A549 (cell line): ENCODE measurements at regions not wholly inside any gene's neighbourhood (a gene's known extent, or its start where the extent isn't known, plus 50 kb on each side); places are given as distances from the start of the nearest gene placed in this dataset.

Experiments
- ATAC-seq, 2 experiments: fragments of 200-7000 bp in 1 of 2; fragments of >200 bp in 1 of 2; cut with Nextera tagmentation in 1 of 2; cut with Tn5 transposase in 1 of 2; 3 replicates each; pipeline versions ENCODE4 v1.8.0 to v1.9.1; 2018 to 2020; ENCODE audit warnings: mild to moderate bottlenecking in 1 of 2, moderate library complexity in 1 of 2
- CTCF ChIA-PET: fragments of 300-600 bp; sonication (Branson Sonifier 250); formaldehyde crosslinking; extraction: SDS; loops from one replicate; lab custom pipeline; 2021; ENCODE audit warnings: antibody characterized with exemption, inconsistent platforms; lab: Yijun Ruan, JAX
- POLR2A ChIA-PET: fragments of 350-600 bp; formaldehyde crosslinking; extraction: SDS; loops from one replicate; lab custom pipeline; 2021; ENCODE audit warnings: antibody characterized with exemption, inconsistent platforms; lab: Yijun Ruan, JAX
- DNase-seq, 2 experiments: peaks; one replicate each; pipeline versions ENCODE4 v3.0.0 to v3.0.0-alpha.2; 2011 to 2016; ENCODE audit warnings: low read depth in 1 of 2, low spot score in 1 of 2
- FAIRE-seq: peaks from 2 replicates; lab custom pipeline; 2011; peaks lifted over from hg19 to GRCh38; lab: Jason Lieb, UNC
- H3K27ac ChIP-seq, 2 experiments: fragments of >200 bp; sonication (Bioruptor Twin); formaldehyde crosslinking; 3 replicates each; pipeline ENCODE4 v1.5.1; 2016 to 2017
- H3K4me1 ChIP-seq: fragments of >200 bp; sonication (Bioruptor Twin); formaldehyde crosslinking; 3 replicates; pipeline ENCODE4 v1.6.1; 2016
- H3K4me2 ChIP-seq: fragments of >200 bp; sonication (Bioruptor Twin); formaldehyde crosslinking; 3 replicates; pipeline ENCODE4 v1.6.1; 2016
- H3K4me3 ChIP-seq: fragments of >200 bp; sonication (Bioruptor Twin); formaldehyde crosslinking; 3 replicates; pipeline ENCODE4 v1.5.1; 2016
- H3K9me3 ChIP-seq: fragments of >200 bp; sonication (Bioruptor Twin); formaldehyde crosslinking; 3 replicates; pipeline ENCODE4 v1.6.1; 2016
- ATOH8 ChIP-seq: fragments of 250-450 bp; sonication (Bioruptor Pico); IDR thresholded peaks from 2 replicates; pipeline ENCODE4 v1.5.0; 2020; ENCODE audit warnings: low read depth, mild to moderate bottlenecking, moderate library complexity
- BCL3 ChIP-seq: fragments of >200 bp; sonication (Bioruptor Twin); formaldehyde crosslinking; IDR thresholded peaks from 3 replicates; pipeline ENCODE4 v1.6.1; 2016
- BHLHE40 ChIP-seq: IDR thresholded peaks from 2 replicates; pipeline ENCODE4 v1.6.1; 2012; ENCODE audit warnings: low read depth, low read length, inconsistent platforms
- CHD2 ChIP-seq: fragments of 150-350 bp; IDR thresholded peaks from 2 replicates; pipeline ENCODE4 v1.6.1; 2014; ENCODE audit warnings: low read length; ENCODE audit not compliant: partially characterized antibody
- CHD4 ChIP-seq: fragments of 200-600 bp; sonication (generic); IDR thresholded peaks from 2 replicates; pipeline ENCODE4 v1.6.1; 2016; ENCODE audit warnings: antibody characterized with exemption, mild to moderate bottlenecking, borderline replicate concordance
- ESRRA ChIP-seq: fragments of 150-350 bp; IDR thresholded peaks from 2 replicates; pipeline ENCODE4 v1.6.1; 2014; ENCODE audit warnings: mild to moderate bottlenecking, low read length, borderline replicate concordance
- GATA3 ChIP-seq: IDR thresholded peaks from 2 replicates; pipeline ENCODE4 v1.6.1; 2012; ENCODE audit warnings: borderline replicate concordance
- HES2 ChIP-seq: fragments of >200 bp; sonication (Bioruptor Twin); formaldehyde crosslinking; IDR thresholded peaks from 2 replicates; pipeline ENCODE4 v1.6.1; 2016
- HEYL ChIP-seq: fragments of 250-450 bp; sonication (Bioruptor Pico); IDR thresholded peaks from 2 replicates; pipeline ENCODE4 v1.8.0; 2021; ENCODE audit warnings: mild to moderate bottlenecking, moderate library complexity
- HMGXB4 ChIP-seq: fragments of 250-450 bp; sonication (Bioruptor Pico); IDR thresholded peaks from 2 replicates; pipeline ENCODE4 v1.5.0; 2021; ENCODE audit warnings: mild to moderate bottlenecking, moderate library complexity, borderline replicate concordance
- HOXA7 ChIP-seq: fragments of 250-450 bp; sonication (Bioruptor Pico); IDR thresholded peaks from 2 replicates; pipeline ENCODE4 v1.5.0; 2020; ENCODE audit warnings: mild to moderate bottlenecking, moderate library complexity
- HOXB13 ChIP-seq: fragments of 250-450 bp; sonication (Bioruptor Pico); IDR thresholded peaks from 2 replicates; pipeline ENCODE4 v1.5.0; 2020; ENCODE audit warnings: low read depth, mild to moderate bottlenecking, moderate library complexity
- JUNB ChIP-seq: fragments of >200 bp; sonication (Bioruptor Twin); formaldehyde crosslinking; IDR thresholded peaks from 2 replicates; pipeline ENCODE4 v1.6.1; 2016
- KDM5A ChIP-seq: fragments of 200-600 bp; sonication (generic); IDR thresholded peaks from 2 replicates; pipeline ENCODE4 v1.6.1; 2016; ENCODE audit warnings: antibody characterized with exemption, mild to moderate bottlenecking
- MAX ChIP-seq: IDR thresholded peaks from 2 replicates; pipeline ENCODE4 v1.6.1; 2012
- NFE2L2 ChIP-seq: fragments of 150-350 bp; conservative IDR thresholded peaks from 2 replicates; pipeline ENCODE4 v1.6.1; 2014; ENCODE audit warnings: low read length
- NPAS2 ChIP-seq: fragments of 250-450 bp; sonication (Bioruptor Pico); IDR thresholded peaks from 2 replicates; pipeline ENCODE4 v1.8.0; 2022; ENCODE audit warnings: mild to moderate bottlenecking, moderate library complexity, borderline replicate concordance
- POLR2A ChIP-seq: IDR thresholded peaks from 2 replicates; pipeline ENCODE4 v1.6.1; 2012; ENCODE audit warnings: mild to moderate bottlenecking, low read length
- RAD21 ChIP-seq, 2 experiments: fragments of >200 bp in 1 of 2; sonication (Bioruptor Twin) in 1 of 2; formaldehyde crosslinking in 1 of 2; IDR thresholded peaks in 1 of 2; conservative IDR thresholded peaks in 1 of 2; 2 replicates in 1 of 2; 3 replicates in 1 of 2; pipeline ENCODE4 v1.6.1; 2012 to 2018; ENCODE audit warnings: inconsistent platforms in 1 of 2
- RCOR1 ChIP-seq: fragments of 150-350 bp; IDR thresholded peaks from 2 replicates; pipeline ENCODE4 v1.6.1; 2014; ENCODE audit warnings: antibody characterized with exemption, low read length, low read depth
- SREBF2 ChIP-seq: fragments of 450-650 bp; IDR thresholded peaks from 2 replicates; pipeline ENCODE4 v1.6.1; 2014; ENCODE audit warnings: mild to moderate bottlenecking, moderate library complexity
- TFCP2L1 ChIP-seq: fragments of 250-450 bp; sonication (Bioruptor Pico); IDR thresholded peaks from 2 replicates; pipeline ENCODE4 v1.5.0; 2021; ENCODE audit warnings: mild to moderate bottlenecking
- TP53 ChIP-seq: fragments of 250-450 bp; sonication (Bioruptor Pico); IDR thresholded peaks from 2 replicates; pipeline ENCODE4 v1.5.0; 2021; ENCODE audit warnings: mild to moderate bottlenecking, moderate library complexity
- ZC3H11A ChIP-seq: fragments of 450-650 bp; IDR thresholded peaks from 2 replicates; pipeline ENCODE4 v1.6.1; 2014; ENCODE audit warnings: antibody characterized with exemption, mild to moderate bottlenecking
- WGBS: methylation state at CpG from one replicate; pipeline ENCODE4 v1.1.6; 2017; ENCODE audit errors: missing lambda C conversion rate; 5-methylcytosine and 5-hydroxymethylcytosine counted together

- no peak for TF ChIP-seq ZC3H11A
- TF ChIP-seq SREBF2: no peak
- no peak for TF ChIP-seq JUNB
- TF ChIP-seq RAD21 (conservative IDR thresholded peaks at IDR 0.05 in 1 of 2, IDR thresholded peaks at IDR 0.05 in 1 of 2): no peak
- TF ChIP-seq NPAS2 (CRISPR knock-in tag): no peak
- no peak for TF ChIP-seq KDM5A
- TF ChIP-seq TFCP2L1 (CRISPR knock-in tag): no peak
- no peak for TF ChIP-seq HES2
- no peak for TF ChIP-seq ESRRA
- no peak for TF ChIP-seq RCOR1
- TF ChIP-seq GATA3: no peak
- TF ChIP-seq BHLHE40: no peak
- TF ChIP-seq HOXA7 (CRISPR knock-in tag): no peak
- no peak for TF ChIP-seq CHD2
- no peak for TF ChIP-seq CHD4
- TF ChIP-seq BCL3: no peak
- TF ChIP-seq ATOH8: no peak
- TF ChIP-seq, all 56 proteins: peak for 0
- FAIRE-seq (no peak), ATAC-seq (no peak), DNase-seq (no peak)
- Histone ChIP-seq H3K4me3 (no peak overlapping the region), H3K9me3 (no peaks in the 10 kb centered on the region), H3K4me1 (no peaks in the 10 kb centered on the region), H3K27ac (no peak overlapping the region), H3K4me2 (no peak overlapping the region)
- WGBS: 31% methylated on average over 2 of the region's 2 CpGs
- CTCF ChIA-PET: interaction anchor here (1.2 kb wide), 1 partner anchor 1659 kb away, joined by 3 read pairs; no protein-coding TSS in a partner anchor
- POLR2A ChIA-PET: no interaction called here
These were observed 1421.6 kb upstream of the CDH8 start for GRCh38 chr16:63457869-63458268.

- Histone ChIP-seq H3K4me2 (no peak overlapping the region), H3K27ac (no peak overlapping the region), H3K4me1 (no peaks in the 10 kb centered on the region), H3K4me3 (no peak overlapping the region), H3K9me3 (no peaks in the 10 kb centered on the region)
- WGBS: 37% methylated on average over 3 of the region's 3 CpGs
- CTCF ChIA-PET: interaction anchor here (0.7 kb wide), 1 partner anchor 118 kb away, joined by 5 read pairs; no protein-coding TSS in a partner anchor
- ATAC-seq (no peak), DNase-seq (no peak)
- POLR2A ChIA-PET: no interaction called here
- TF ChIP-seq TP53 (CRISPR knock-in tag): no peak
- TF ChIP-seq NFE2L2: no peak
- TF ChIP-seq, all 56 proteins: peak for 0
- FAIRE-seq: no peak
These were observed 1417.0 kb upstream of the CDH8 start for GRCh38 chr16:63453261-63453660.

- WGBS: 33% methylated on average over 2 of the region's 2 CpGs
- TF ChIP-seq HOXB13 (CRISPR knock-in tag): no peak
- TF ChIP-seq HMGXB4 (CRISPR knock-in tag): no peak
- TF ChIP-seq MAX: no peak
- TF ChIP-seq BHLHE40: no peak
- no peak for TF ChIP-seq SREBF2
- no peak for TF ChIP-seq HEYL (CRISPR knock-in tag)
- TF ChIP-seq ESRRA: no peak
- no peak for TF ChIP-seq POLR2A
- H3K4me3 ChIP-seq: no peak overlapping the region
- ATAC-seq (no peak), DNase-seq (no peak), FAIRE-seq (no peak)
- H3K27ac ChIP-seq: no peak overlapping the region
- ChIA-PET CTCF (no interaction called here), POLR2A (no interaction called here)
- H3K4me1 ChIP-seq: no peaks in the 10 kb centered on the region
- no peaks in the 10 kb centered on the region for H3K9me3 ChIP-seq
- H3K4me2 ChIP-seq: no peak overlapping the region
These were observed 1410.9 kb upstream of the CDH8 start for GRCh38 chr16:63447121-63447520.
